ENCODE measurements at regions not wholly inside any gene's neighbourhood (a gene's known extent, or its start where the extent isn't known, plus 50 kb on each side); places are given as distances from the start of the nearest gene placed in this dataset.

DNA sequence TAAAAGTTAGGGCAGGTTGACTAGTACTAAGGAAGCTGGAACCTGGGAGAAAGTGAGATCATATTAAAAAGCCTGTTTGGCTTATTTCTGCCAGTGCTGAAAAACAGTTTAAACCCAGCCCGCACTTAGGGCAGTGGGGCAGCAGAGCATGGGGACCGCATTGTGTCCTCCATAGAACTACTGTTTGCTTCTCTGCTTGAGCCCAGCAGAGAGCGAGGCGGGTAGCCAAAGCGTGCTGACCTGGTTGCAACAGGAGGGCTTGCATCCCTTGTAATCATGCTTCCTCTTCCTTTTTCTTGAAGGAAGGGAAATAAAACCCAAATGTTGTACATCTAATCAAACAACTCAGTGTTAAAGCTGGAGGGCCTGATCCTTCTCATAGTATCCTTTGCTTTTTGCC lies 82.5 kb upstream of the HOXC13 start:
- TF ChIP-seq, protein P1, sequence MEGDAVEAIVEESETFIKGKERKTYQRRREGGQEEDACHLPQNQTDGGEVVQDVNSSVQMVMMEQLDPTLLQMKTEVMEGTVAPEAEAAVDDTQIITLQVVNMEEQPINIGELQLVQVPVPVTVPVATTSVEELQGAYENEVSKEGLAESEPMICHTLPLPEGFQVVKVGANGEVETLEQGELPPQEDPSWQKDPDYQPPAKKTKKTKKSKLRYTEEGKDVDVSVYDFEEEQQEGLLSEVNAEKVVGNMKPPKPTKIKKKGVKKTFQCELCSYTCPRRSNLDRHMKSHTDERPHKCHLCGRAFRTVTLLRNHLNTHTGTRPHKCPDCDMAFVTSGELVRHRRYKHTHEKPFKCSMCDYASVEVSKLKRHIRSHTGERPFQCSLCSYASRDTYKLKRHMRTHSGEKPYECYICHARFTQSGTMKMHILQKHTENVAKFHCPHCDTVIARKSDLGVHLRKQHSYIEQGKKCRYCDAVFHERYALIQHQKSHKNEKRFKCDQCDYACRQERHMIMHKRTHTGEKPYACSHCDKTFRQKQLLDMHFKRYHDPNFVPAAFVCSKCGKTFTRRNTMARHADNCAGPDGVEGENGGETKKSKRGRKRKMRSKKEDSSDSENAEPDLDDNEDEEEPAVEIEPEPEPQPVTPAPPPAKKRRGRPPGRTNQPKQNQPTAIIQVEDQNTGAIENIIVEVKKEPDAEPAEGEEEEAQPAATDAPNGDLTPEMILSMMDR (IDR thresholded peaks at IDR 0.05), result no peak
- no peak for TF ChIP-seq POLR2A (IDR thresholded peaks at IDR 0.05)

Measured in suprapubic skin (tissue), 3 donors.